GM12873 (cell line): ENCODE measurements at regions not wholly inside any gene's neighbourhood (a gene's known extent, or its start where the extent isn't known, plus 50 kb on each side); places are given as distances from the start of the nearest gene placed in this dataset.

Experiments
- TF ChIP-seq, protein P1 (sequence below): IDR thresholded peaks from 2 replicates; pipeline ENCODE4 v1.5.1; 2012; ENCODE audit warnings: low read depth, mild to moderate bottlenecking, moderate library complexity, low read length, control low read depth; ENCODE audit not compliant: insufficient read depth; ENCODE audit errors: missing control alignments

GRCh38 chr7:126302639-126303038, 950.1 kb downstream of the GRM8 start:
- TF ChIP-seq, protein P1, sequence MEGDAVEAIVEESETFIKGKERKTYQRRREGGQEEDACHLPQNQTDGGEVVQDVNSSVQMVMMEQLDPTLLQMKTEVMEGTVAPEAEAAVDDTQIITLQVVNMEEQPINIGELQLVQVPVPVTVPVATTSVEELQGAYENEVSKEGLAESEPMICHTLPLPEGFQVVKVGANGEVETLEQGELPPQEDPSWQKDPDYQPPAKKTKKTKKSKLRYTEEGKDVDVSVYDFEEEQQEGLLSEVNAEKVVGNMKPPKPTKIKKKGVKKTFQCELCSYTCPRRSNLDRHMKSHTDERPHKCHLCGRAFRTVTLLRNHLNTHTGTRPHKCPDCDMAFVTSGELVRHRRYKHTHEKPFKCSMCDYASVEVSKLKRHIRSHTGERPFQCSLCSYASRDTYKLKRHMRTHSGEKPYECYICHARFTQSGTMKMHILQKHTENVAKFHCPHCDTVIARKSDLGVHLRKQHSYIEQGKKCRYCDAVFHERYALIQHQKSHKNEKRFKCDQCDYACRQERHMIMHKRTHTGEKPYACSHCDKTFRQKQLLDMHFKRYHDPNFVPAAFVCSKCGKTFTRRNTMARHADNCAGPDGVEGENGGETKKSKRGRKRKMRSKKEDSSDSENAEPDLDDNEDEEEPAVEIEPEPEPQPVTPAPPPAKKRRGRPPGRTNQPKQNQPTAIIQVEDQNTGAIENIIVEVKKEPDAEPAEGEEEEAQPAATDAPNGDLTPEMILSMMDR: no peak

DNA sequence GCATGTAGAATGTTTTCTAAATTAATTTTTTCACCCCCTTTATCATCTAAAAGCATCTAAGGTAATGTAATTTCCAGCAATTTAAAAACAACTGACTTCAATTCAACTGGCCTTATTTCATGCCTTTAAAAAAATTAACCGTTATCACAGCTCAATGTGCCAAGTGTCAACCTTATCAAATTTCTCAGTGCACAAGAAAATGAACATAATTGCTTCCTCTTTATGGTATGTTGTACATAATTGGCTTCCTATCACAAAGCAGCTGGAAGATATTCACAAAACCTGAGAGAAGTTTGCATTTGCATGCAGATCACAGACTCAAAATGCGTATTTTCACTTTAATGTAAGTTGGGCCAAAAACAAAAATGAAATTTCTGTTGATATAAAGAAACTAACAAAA, 966.4 kb downstream of the GRM8 start:
- TF ChIP-seq, protein P1: no peak

GRCh38 chr7:126236261-126236660, 1016.5 kb downstream of the GRM8 start:
- TF ChIP-seq, protein P1: no peak

GRCh38 chr7:126228356-126229061, 1024.2 kb downstream of the GRM8 start:
- TF ChIP-seq, protein P1: no peak

GRCh38 chr7:126227643-126228042, 1025.1 kb downstream of the GRM8 start:
- TF ChIP-seq, protein P1: no peak

GRCh38 chr7:126227055-126227454, 1025.7 kb downstream of the GRM8 start:
- TF ChIP-seq, protein P1: no peak

DNA sequence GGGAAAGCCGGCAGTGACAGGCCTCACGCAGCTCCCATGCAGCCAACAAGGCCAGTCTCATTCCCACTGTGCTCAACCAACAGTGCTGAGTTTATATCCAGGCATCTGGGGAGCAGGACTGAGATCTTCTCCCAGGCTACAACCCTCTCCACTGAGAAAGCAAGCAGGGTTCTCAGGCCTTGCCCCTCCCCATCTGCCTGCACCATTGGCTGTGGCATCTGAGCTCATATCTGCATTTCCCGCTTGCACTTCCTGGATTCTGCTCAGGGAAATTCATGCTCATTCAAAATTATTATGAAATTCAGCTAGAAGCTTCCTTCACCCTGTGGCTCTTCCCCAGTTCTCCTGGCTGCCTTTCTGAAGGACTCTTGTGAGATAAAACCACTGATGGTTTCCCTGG, 1029.0 kb downstream of the GRM8 start:
- TF ChIP-seq, protein P1: no peak
